ENCODE measurements at regions not wholly inside any gene's neighbourhood (a gene's known extent, or its start where the extent isn't known, plus 50 kb on each side); places are given as distances from the start of the nearest gene placed in this dataset.

DNA sequence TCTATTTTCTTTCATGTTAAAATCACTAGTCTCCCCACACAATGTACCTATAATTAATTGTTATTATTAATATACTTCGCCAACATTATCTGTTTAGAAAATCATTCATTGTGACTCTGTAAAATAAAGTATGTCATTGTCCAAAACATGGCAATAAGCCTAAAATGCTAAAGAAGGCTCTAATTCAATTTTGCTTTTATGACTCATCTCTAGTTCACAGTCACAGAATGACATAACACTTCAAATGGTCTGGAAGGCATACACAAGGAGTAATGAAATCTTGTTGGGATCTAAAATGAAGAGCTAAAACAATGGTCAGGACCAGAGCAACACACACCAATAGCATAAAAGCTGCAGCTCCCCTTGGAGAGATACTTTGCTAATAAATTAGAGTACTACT, 505.8 kb downstream of the GPAM start:
- H3K27ac ChIP-seq (ENCODE audit: low read length in 2 of 2) = no peak overlapping the region
- POLR2A ChIA-PET = no interaction called here

GRCh38 chr10:111686796-111687195, 496.8 kb downstream of the GPAM start:
- no peak overlapping the region for H3K27ac Mint-ChIP-seq
- H3K4me3 Mint-ChIP-seq = no peak overlapping the region
- no peak overlapping the region for H3K4me3 ChIP-seq (ENCODE audit: control extremely low read depth in 1 of 5, extremely low read depth in 1 of 5, insufficient read depth in 1 of 5, low read depth in 2 of 5, low read length in 4 of 5)
- ATAC-seq (ENCODE audit: low read depth) (no peak), DNase-seq (no peak)
- H3K4me2 ChIP-seq (replicated peaks; ENCODE audit: low read depth, low read length, poor library complexity, severe bottlenecking) = no peak overlapping the region
- no peaks in the 10 kb centered on the region for H3K9me3 Mint-ChIP-seq (ENCODE audit: insufficient read depth)
- CTCF ChIA-PET = no interaction called here
- POLR2A ChIA-PET = no interaction called here
- no peaks in the 10 kb centered on the region for H3K9me3 ChIP-seq (ENCODE audit: control extremely low read depth in 1 of 3, control insufficient read depth in 2 of 3, insufficient read depth in 1 of 3, low read length in 2 of 3)
- no peaks in the 10 kb centered on the region for H3K79me2 ChIP-seq (ENCODE audit: control insufficient read depth, insufficient read depth, low read length)
- H3K4me1 ChIP-seq (ENCODE audit: control insufficient read depth in 2 of 2, insufficient read depth in 2 of 2, low read length in 2 of 2) = no peaks in the 10 kb centered on the region
- H3K27me3 ChIP-seq (replicated peaks in 1 of 4; ENCODE audit: control extremely low read depth in 1 of 4, control insufficient read depth in 3 of 4, insufficient read depth in 4 of 4, low read length in 3 of 4) = no peaks in the 10 kb centered on the region
- H4K20me1 ChIP-seq (ENCODE audit: control insufficient read depth, insufficient read depth, low read length, poor library complexity, severe bottlenecking) = no peaks in the 10 kb centered on the region
- intact Hi-C loops (cut with micrococcal nuclease) = no loop called here
- H3K36me3 ChIP-seq (replicated peaks in 1 of 2; ENCODE audit: control extremely low read depth in 1 of 2, control insufficient read depth in 1 of 2, extremely low read depth in 1 of 2, insufficient read depth in 2 of 2, low read length in 1 of 2) = no peaks in the 10 kb centered on the region
- H2AFZ ChIP-seq (ENCODE audit: insufficient read depth, low read depth, low read length, poor library complexity, severe bottlenecking) = no peak overlapping the region
- no peak for TF ChIP-seq EZH2 (IDR thresholded peaks at IDR 0.05; ENCODE audit: borderline replicate concordance, insufficient read depth, low read depth, low read length, poor library complexity, severe bottlenecking)
- TF ChIP-seq, protein P1, sequence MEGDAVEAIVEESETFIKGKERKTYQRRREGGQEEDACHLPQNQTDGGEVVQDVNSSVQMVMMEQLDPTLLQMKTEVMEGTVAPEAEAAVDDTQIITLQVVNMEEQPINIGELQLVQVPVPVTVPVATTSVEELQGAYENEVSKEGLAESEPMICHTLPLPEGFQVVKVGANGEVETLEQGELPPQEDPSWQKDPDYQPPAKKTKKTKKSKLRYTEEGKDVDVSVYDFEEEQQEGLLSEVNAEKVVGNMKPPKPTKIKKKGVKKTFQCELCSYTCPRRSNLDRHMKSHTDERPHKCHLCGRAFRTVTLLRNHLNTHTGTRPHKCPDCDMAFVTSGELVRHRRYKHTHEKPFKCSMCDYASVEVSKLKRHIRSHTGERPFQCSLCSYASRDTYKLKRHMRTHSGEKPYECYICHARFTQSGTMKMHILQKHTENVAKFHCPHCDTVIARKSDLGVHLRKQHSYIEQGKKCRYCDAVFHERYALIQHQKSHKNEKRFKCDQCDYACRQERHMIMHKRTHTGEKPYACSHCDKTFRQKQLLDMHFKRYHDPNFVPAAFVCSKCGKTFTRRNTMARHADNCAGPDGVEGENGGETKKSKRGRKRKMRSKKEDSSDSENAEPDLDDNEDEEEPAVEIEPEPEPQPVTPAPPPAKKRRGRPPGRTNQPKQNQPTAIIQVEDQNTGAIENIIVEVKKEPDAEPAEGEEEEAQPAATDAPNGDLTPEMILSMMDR (IDR thresholded peaks at IDR 0.05) = no peak
- H3K4me1 Mint-ChIP-seq = no peaks in the 10 kb centered on the region
- WGBS (ENCODE audit: insufficient coverage) = 97% methylated on average over 5 of the region's 7 CpGs
- H3K9ac ChIP-seq (ENCODE audit: low read length) = no peak overlapping the region
- H3K27me3 Mint-ChIP-seq = no peaks in the 10 kb centered on the region
- no peak overlapping the region for H3K27ac ChIP-seq (ENCODE audit: low read length in 2 of 2)

More for the DNA sequence above, 505.8 kb downstream of the GPAM start:
- no peaks in the 10 kb centered on the region for H3K79me2 ChIP-seq (ENCODE audit: control insufficient read depth, insufficient read depth, low read length)
- ATAC-seq (ENCODE audit: low read depth) (no peak), DNase-seq (no peak)
- no peaks in the 10 kb centered on the region for H3K4me1 ChIP-seq (ENCODE audit: control insufficient read depth in 2 of 2, insufficient read depth in 2 of 2, low read length in 2 of 2)
- no peak overlapping the region for H2AFZ ChIP-seq (ENCODE audit: insufficient read depth, low read depth, low read length, poor library complexity, severe bottlenecking)
- H4K20me1 ChIP-seq (ENCODE audit: control insufficient read depth, insufficient read depth, low read length, poor library complexity, severe bottlenecking) = no peaks in the 10 kb centered on the region
- H3K4me2 ChIP-seq (replicated peaks; ENCODE audit: low read depth, low read length, poor library complexity, severe bottlenecking) = no peak overlapping the region
- WGBS (ENCODE audit: insufficient coverage) = no CpG with 5 or more reads among the region's 1 CpG
- intact Hi-C loops (cut with micrococcal nuclease) = no loop called here
- H3K9me3 Mint-ChIP-seq (ENCODE audit: insufficient read depth) = no peaks in the 10 kb centered on the region
- TF ChIP-seq, protein P1 (IDR thresholded peaks at IDR 0.05) = no peak
- no peak for TF ChIP-seq EZH2 (IDR thresholded peaks at IDR 0.05; ENCODE audit: borderline replicate concordance, insufficient read depth, low read depth, low read length, poor library complexity, severe bottlenecking)
- CTCF ChIA-PET = no interaction called here
- no peak overlapping the region for H3K9ac ChIP-seq (ENCODE audit: low read length)
- no peaks in the 10 kb centered on the region for H3K27me3 ChIP-seq (replicated peaks in 1 of 4; ENCODE audit: control extremely low read depth in 1 of 4, control insufficient read depth in 3 of 4, insufficient read depth in 4 of 4, low read length in 3 of 4)
- no peaks in the 10 kb centered on the region for H3K27me3 Mint-ChIP-seq
- no peaks in the 10 kb centered on the region for H3K4me1 Mint-ChIP-seq
- H3K4me3 ChIP-seq (ENCODE audit: control extremely low read depth in 1 of 5, extremely low read depth in 1 of 5, insufficient read depth in 1 of 5, low read depth in 2 of 5, low read length in 4 of 5) = no peak overlapping the region
- H3K36me3 ChIP-seq (replicated peaks in 1 of 2; ENCODE audit: control extremely low read depth in 1 of 2, control insufficient read depth in 1 of 2, extremely low read depth in 1 of 2, insufficient read depth in 2 of 2, low read length in 1 of 2) = no peaks in the 10 kb centered on the region
- no peak overlapping the region for H3K27ac Mint-ChIP-seq
- H3K9me3 ChIP-seq (ENCODE audit: control extremely low read depth in 1 of 3, control insufficient read depth in 2 of 3, insufficient read depth in 1 of 3, low read length in 2 of 3) = no peaks in the 10 kb centered on the region
- H3K4me3 Mint-ChIP-seq = no peak overlapping the region
